SK-N-SH treated with all-trans-retinoic acid at 6 μM for 48 hours (cell line): ENCODE measurements at regions not wholly inside any gene's neighbourhood (a gene's known extent, or its start where the extent isn't known, plus 50 kb on each side); places are given as distances from the start of the nearest gene placed in this dataset.

Source experiments
- ATAC-seq: fragments of 200-7000 bp; cut with Tn5 transposase; 3 replicates; pipeline ENCODE4 v1.9.1; 2020; ENCODE audit warnings: mild to moderate bottlenecking, moderate library complexity
- BACH2 ChIP-seq: fragments of 250-450 bp; sonication (Bioruptor Pico); IDR thresholded peaks from 2 replicates; pipeline ENCODE4 v1.9.0; 2021; ENCODE audit warnings: mild to moderate bottlenecking, borderline replicate concordance
- CREB5 ChIP-seq: fragments of 250-450 bp; sonication (Bioruptor Pico); IDR thresholded peaks from 2 replicates; pipeline ENCODE4 v1.5.1; 2020; ENCODE audit warnings: low read depth, mild to moderate bottlenecking, moderate library complexity
- CSDC2 ChIP-seq: fragments of 250-450 bp; sonication (Bioruptor Pico); IDR thresholded peaks from 2 replicates; pipeline ENCODE4 v1.5.0; 2020; ENCODE audit warnings: mild to moderate bottlenecking, moderate library complexity
- CSRNP3 ChIP-seq: fragments of 250-450 bp; sonication (Bioruptor Pico); IDR thresholded peaks from 2 replicates; pipeline ENCODE4 v1.5.1; 2021; ENCODE audit warnings: mild to moderate bottlenecking, moderate library complexity
- ESRRG ChIP-seq: fragments of 250-450 bp; sonication (Bioruptor Pico); IDR thresholded peaks from 2 replicates; pipeline ENCODE4 v1.6.1; 2021; ENCODE audit warnings: mild to moderate bottlenecking
- GLIS3 ChIP-seq: fragments of 250-450 bp; sonication (Bioruptor Pico); IDR thresholded peaks from 2 replicates; pipeline ENCODE4 v1.5.0; 2020; ENCODE audit warnings: mild to moderate bottlenecking, moderate library complexity
- ISL1 ChIP-seq: fragments of 250-450 bp; sonication (Bioruptor Pico); IDR thresholded peaks from 2 replicates; pipeline ENCODE4 v2.1.2; 2022; ENCODE audit warnings: mild to moderate bottlenecking, moderate library complexity
- OSR1 ChIP-seq: fragments of 250-450 bp; sonication (Bioruptor Pico); IDR thresholded peaks from 2 replicates; pipeline ENCODE4 v1.8.0; 2022; ENCODE audit warnings: moderate library complexity, mild to moderate bottlenecking, inconsistent platforms
- POU6F1 ChIP-seq: fragments of 250-450 bp; sonication (Bioruptor Pico); IDR thresholded peaks from 2 replicates; pipeline ENCODE4 v1.8.0; 2021; ENCODE audit warnings: low read depth, mild to moderate bottlenecking, moderate library complexity, borderline replicate concordance
- PPARA ChIP-seq: fragments of 250-450 bp; sonication (Bioruptor Pico); IDR thresholded peaks from 2 replicates; pipeline ENCODE4 v1.5.0; 2020; ENCODE audit warnings: mild to moderate bottlenecking, borderline replicate concordance
- RARB ChIP-seq: fragments of 250-450 bp; sonication (Bioruptor Pico); IDR thresholded peaks from 2 replicates; pipeline ENCODE4 v1.8.0; 2021; ENCODE audit warnings: mild to moderate bottlenecking, moderate library complexity
- SNAI2 ChIP-seq: fragments of 250-450 bp; sonication (Bioruptor Pico); IDR thresholded peaks from 2 replicates; pipeline ENCODE4 v1.5.0; 2020; ENCODE audit warnings: mild to moderate bottlenecking, moderate library complexity
- TCF4 ChIP-seq: fragments of 250-450 bp; sonication (Bioruptor Pico); IDR thresholded peaks from 2 replicates; pipeline ENCODE4 v1.8.0; 2021; ENCODE audit warnings: mild to moderate bottlenecking, moderate library complexity, borderline replicate concordance
- TSHZ2 ChIP-seq: fragments of 250-450 bp; sonication (Bioruptor Pico); IDR thresholded peaks from 2 replicates; pipeline ENCODE4 v1.5.0; 2020; ENCODE audit warnings: mild to moderate bottlenecking, moderate library complexity
- ZC3H10 ChIP-seq: fragments of 250-450 bp; sonication (Bioruptor Pico); IDR thresholded peaks from 2 replicates; pipeline ENCODE4 v1.5.1; 2021; ENCODE audit warnings: mild to moderate bottlenecking, moderate library complexity
- ZFP3 ChIP-seq: fragments of 250-450 bp; sonication (Bioruptor Pico); IDR thresholded peaks from 2 replicates; pipeline ENCODE4 v1.5.0; 2020; ENCODE audit warnings: mild to moderate bottlenecking, moderate library complexity
- ZFP30 ChIP-seq: fragments of 450-650 bp; formaldehyde crosslinking; IDR thresholded peaks from 2 replicates; pipeline ENCODE4 v1.5.0; 2022; ENCODE audit warnings: mild to moderate bottlenecking, moderate library complexity
- ZNF565 ChIP-seq: fragments of 450-650 bp; formaldehyde crosslinking; conservative IDR thresholded peaks from 2 replicates; pipeline ENCODE4 v1.5.0; 2020; ENCODE audit warnings: low read depth, mild to moderate bottlenecking, moderate library complexity
- ZNF8 ChIP-seq: fragments of 450-650 bp; formaldehyde crosslinking; IDR thresholded peaks from 2 replicates; pipeline ENCODE4 v1.5.0; 2020; ENCODE audit warnings: mild to moderate bottlenecking, moderate library complexity

GRCh38 chr3:101065962-101066361 lies 72.7 kb upstream of the ABI3BP start:
- peak; percentile 92 for ATAC-seq
- TF ChIP-seq ZC3H10 (CRISPR knock-in tag) (no peak), ESRRG (CRISPR knock-in tag) (no peak), BACH2 (CRISPR knock-in tag) (no peak), PPARA (no peak), CREB5 (CRISPR knock-in tag) (no peak), ZFP30 (CRISPR knock-in tag) (no peak)
- TF ChIP-seq, all 23 proteins: peak for 0

- ATAC-seq: no peak
- TF ChIP-seq ESRRG (CRISPR knock-in tag) (no peak), ZNF565 (CRISPR knock-in tag) (no peak), ZFP30 (CRISPR knock-in tag) (no peak), ZFP3 (no peak), TCF4 (CRISPR knock-in tag) (no peak), CSDC2 (CRISPR knock-in tag) (no peak), TSHZ2 (CRISPR knock-in tag) (no peak), ZNF8 (CRISPR knock-in tag) (no peak), ZC3H10 (CRISPR knock-in tag) (no peak), POU6F1 (CRISPR knock-in tag) (no peak), CSRNP3 (CRISPR knock-in tag) (no peak), ISL1 (CRISPR knock-in tag) (no peak), BACH2 (CRISPR knock-in tag) (no peak), OSR1 (no peak), GLIS3 (no peak), SNAI2 (CRISPR knock-in tag) (no peak)
- TF ChIP-seq, all 23 proteins: peak for 0
Measured at GRCh38 chr3:101063401-101063800, 70.2 kb upstream of the ABI3BP start.

GRCh38 chr3:101061312-101061711 lies 68.1 kb upstream of the ABI3BP start:
- ATAC-seq: no peak
- no peak for TF ChIP-seq PPARA

GRCh38 chr3:101050866-101051265 lies 57.6 kb upstream of the ABI3BP start:
- no peak for ATAC-seq
- TF ChIP-seq OSR1 (no peak), RARB (CRISPR knock-in tag) (no peak), GLIS3 (no peak), BACH2 (CRISPR knock-in tag) (no peak), SNAI2 (CRISPR knock-in tag) (no peak), CSRNP3 (CRISPR knock-in tag) (no peak), PPARA (no peak), ZC3H10 (CRISPR knock-in tag) (no peak), TSHZ2 (CRISPR knock-in tag) (no peak), POU6F1 (CRISPR knock-in tag) (no peak)
